IMR-90 (cell line): ENCODE measurements at regions not wholly inside any gene's neighbourhood (a gene's known extent, or its start where the extent isn't known, plus 50 kb on each side); places are given as distances from the start of the nearest gene placed in this dataset.

Experiments
- ATAC-seq: fragments of 200-7000 bp; cut with Tn5 transposase; 2 replicates; pipeline ENCODE4 v1.9.1; 2020; ENCODE audit warnings: low read depth, mild to moderate bottlenecking, moderate library complexity
- BruUV-seq: library from RNA; stranded (reverse); fragments of 400-500 nt; replicated peaks from 2 replicates; lab custom pipeline; 2021; lab: Mats Ljungman, UMichigan
- CTCF ChIA-PET: fragments of 300-600 bp; formaldehyde crosslinking; extraction: SDS; loops from one replicate; lab custom pipeline; 2021; ENCODE audit warnings: antibody characterized with exemption; lab: Yijun Ruan, JAX
- POLR2A ChIA-PET: fragments of 300-600 bp; sonication (Branson Sonifier 250); formaldehyde crosslinking; loops from one replicate; lab custom pipeline; 2022; ENCODE audit warnings: antibody characterized with exemption; ENCODE audit not compliant: unreplicated experiment; lab: Charles Lee
- DNase-seq: peaks from one replicate; pipeline ENCODE4 v3.0.0; 2013
- H2AFZ ChIP-seq: replicated peaks from 2 replicates; pipeline ENCODE3; 2013; ENCODE audit warnings: low read length, mild to moderate bottlenecking; ENCODE audit not compliant: poor library complexity
- H2AK5ac ChIP-seq: 2 replicates; pipeline ENCODE4 v1.6.1; 2013; ENCODE audit warnings: low read depth, low read length, inconsistent platforms
- H2AK9ac ChIP-seq: replicated peaks from 2 replicates; pipeline ENCODE3; 2013; ENCODE audit warnings: mild to moderate bottlenecking, low read depth, low read length, moderate library complexity; ENCODE audit not compliant: poor library complexity
- H2BK120ac ChIP-seq: 2 replicates; pipeline ENCODE4 v1.6.1; 2013; ENCODE audit warnings: low read depth, low read length, inconsistent platforms
- H2BK15ac ChIP-seq: 3 replicates; pipeline ENCODE4 v1.6.1; 2013; ENCODE audit warnings: low read depth, low read length, inconsistent platforms
- H2BK20ac ChIP-seq: 2 replicates; pipeline ENCODE4 v1.6.1; 2013; ENCODE audit warnings: low read depth, mild to moderate bottlenecking, inconsistent platforms, low read length, moderate library complexity
- H2BK5ac ChIP-seq: 2 replicates; pipeline ENCODE4 v1.6.1; 2013; ENCODE audit warnings: mild to moderate bottlenecking, low read depth, low read length, inconsistent platforms; ENCODE audit not compliant: poor library complexity, severe bottlenecking
- H3K14ac ChIP-seq: replicated peaks from 2 replicates; pipeline ENCODE4 v1.6.1; 2013; ENCODE audit warnings: low read depth, low read length, inconsistent platforms
- H3K18ac ChIP-seq: 2 replicates; pipeline ENCODE4 v1.6.1; 2013; ENCODE audit warnings: low read depth, low read length, control low read depth
- H3K23ac ChIP-seq: 2 replicates; pipeline ENCODE4 v1.6.1; 2013; ENCODE audit warnings: low read depth, low read length, inconsistent platforms
- H3K27ac ChIP-seq: 2 replicates; pipeline ENCODE4 v1.5.1; 2013; ENCODE audit warnings: mild to moderate bottlenecking, control low read depth, low read length; ENCODE audit not compliant: insufficient read depth
- H3K27me3 ChIP-seq: 2 replicates; pipeline ENCODE4 v1.6.1; 2013; ENCODE audit warnings: low read length; ENCODE audit not compliant: control insufficient read depth, insufficient read depth
- H3K36me3 ChIP-seq: 2 replicates; pipeline ENCODE4 v1.6.1; 2013; ENCODE audit warnings: low read length, mixed read lengths; ENCODE audit not compliant: control insufficient read depth, insufficient read depth
- H3K4ac ChIP-seq: 2 replicates; pipeline ENCODE4 v1.6.1; 2013; ENCODE audit warnings: low read depth, low read length, inconsistent platforms
- H3K4me1 ChIP-seq: 2 replicates; pipeline ENCODE4 v1.6.1; 2013; ENCODE audit warnings: low read length, mixed read lengths; ENCODE audit not compliant: control insufficient read depth, insufficient read depth
- H3K4me2 ChIP-seq: 2 replicates; pipeline ENCODE4 v1.6.1; 2013; ENCODE audit warnings: low read depth, mild to moderate bottlenecking, control low read depth, low read length, moderate library complexity
- H3K4me3 ChIP-seq: 2 replicates; pipeline ENCODE4 v1.5.1; 2013; ENCODE audit warnings: low read depth, mild to moderate bottlenecking, control low read depth, low read length, moderate library complexity; ENCODE audit not compliant: insufficient read depth
- H3K56ac ChIP-seq: 2 replicates; pipeline ENCODE4 v1.6.1; 2013; ENCODE audit warnings: low read length, inconsistent platforms; ENCODE audit not compliant: insufficient read depth; ENCODE audit errors: extremely low read depth
- H3K79me1 ChIP-seq, 2 experiments: 2 replicates each; pipeline ENCODE4 v1.6.1; 2013; ENCODE audit warnings: low read length in 2 of 2, inconsistent platforms in 1 of 2, low read depth in 1 of 2
- H3K9ac ChIP-seq: 2 replicates; pipeline ENCODE4 v1.6.1; 2013; ENCODE audit warnings: low read depth, low read length, control low read depth
- H3K9me1 ChIP-seq: 2 replicates; pipeline ENCODE4 v1.6.1; 2013; ENCODE audit warnings: low read length, inconsistent platforms; ENCODE audit not compliant: insufficient read depth
- H3K9me3 ChIP-seq: 2 replicates; pipeline ENCODE4 v1.6.1; 2013; ENCODE audit warnings: low read length; ENCODE audit not compliant: control insufficient read depth, insufficient read depth
- H4K20me1 ChIP-seq: 2 replicates; pipeline ENCODE4 v1.6.1; 2013; ENCODE audit warnings: low read length, inconsistent platforms; ENCODE audit not compliant: insufficient read depth
- H4K5ac ChIP-seq: 2 replicates; pipeline ENCODE4 v1.6.1; 2013; ENCODE audit warnings: mild to moderate bottlenecking, low read depth, low read length, control low read depth
- H4K8ac ChIP-seq, 2 experiments: 2 replicates each; pipeline ENCODE4 v1.6.1; 2013; ENCODE audit warnings: low read depth in 2 of 2, low read length in 2 of 2, control low read depth in 1 of 2, inconsistent platforms in 1 of 2
- H4K91ac ChIP-seq: 2 replicates; pipeline ENCODE4 v1.6.1; 2013; ENCODE audit warnings: low read depth, low read length, inconsistent platforms; ENCODE audit not compliant: insufficient read depth
- BHLHE40 ChIP-seq: fragments of 150-350 bp; IDR thresholded peaks from 2 replicates; pipeline ENCODE4 v1.6.1; 2016; ENCODE audit warnings: mild to moderate bottlenecking, low read depth, low read length
- CHD1 ChIP-seq: IDR thresholded peaks from 2 replicates; pipeline ENCODE4 v1.6.1; 2012; ENCODE audit warnings: low read depth, low read length, improper control_type of control experiment
- FOS ChIP-seq: fragments of 150-350 bp; IDR thresholded peaks from 2 replicates; pipeline ENCODE4 v1.6.1; 2016; ENCODE audit warnings: low read depth, low read length
- MAFK ChIP-seq: IDR thresholded peaks from 2 replicates; pipeline ENCODE4 v1.6.1; 2012; ENCODE audit warnings: low read depth, low read length, improper control_type of control experiment
- MAZ ChIP-seq: IDR thresholded peaks from 2 replicates; pipeline ENCODE4 v1.6.1; 2012; ENCODE audit warnings: low read depth, mild to moderate bottlenecking, low read length, improper control_type of control experiment, moderate library complexity, borderline replicate concordance
- NFE2L2 ChIP-seq: fragments of 150-350 bp; IDR thresholded peaks from 2 replicates; pipeline ENCODE4 v1.6.1; 2016; ENCODE audit warnings: low read depth, mild to moderate bottlenecking, low read length
- RAD21 ChIP-seq: IDR thresholded peaks from 2 replicates; pipeline ENCODE4 v1.6.1; 2012; ENCODE audit warnings: low read length, improper control_type of control experiment
- RCOR1 ChIP-seq: IDR thresholded peaks from 2 replicates; pipeline ENCODE4 v1.6.1; 2012; ENCODE audit warnings: mild to moderate bottlenecking, low read length, improper control_type of control experiment; ENCODE audit not compliant: insufficient replicate concordance
- SMC3 ChIP-seq: fragments of 150-350 bp; IDR thresholded peaks from 2 replicates; pipeline ENCODE4 v1.6.1; 2016; ENCODE audit warnings: low read depth, mild to moderate bottlenecking, antibody characterized with exemption, low read length, moderate library complexity
- WGBS, 2 experiments: methylation state at CpG; one replicate each; pipeline versions ENCODE4 v1.1.5 to v1.1.7; 2013; ENCODE audit warnings: missing lambda C conversion rate in 2 of 2; ENCODE audit not compliant: insufficient read length in 1 of 2; ENCODE audit errors: extremely low coverage in 2 of 2; 5-methylcytosine and 5-hydroxymethylcytosine counted together
- dilution Hi-C: fragments of 300-500 bp; cut with HindIII; formaldehyde crosslinking; loops from one replicate; pipeline ENCODE4 v1.14.3; 2018; ENCODE audit warnings: low sequenced_read_pairs; ENCODE audit not compliant: unreplicated experiment
- in situ Hi-C: fragments of 300-500 bp; cut with MboI; formaldehyde crosslinking; loops from 3 replicates; pipeline ENCODE4 v1.14.3; 2019; ENCODE audit warnings: low sequenced_read_pairs, inconsistent platforms, mixed read lengths
- intact Hi-C: fragments of 100-400 bp; cut with micrococcal nuclease; formaldehyde crosslinking; loops from 2 replicates; pipeline ENCODE4 v1.10.0; 2022
- TF ChIP-seq, protein P1 (sequence below): fragments of 150-350 bp; IDR thresholded peaks from 2 replicates; pipeline ENCODE4 v1.6.1; 2017; ENCODE audit warnings: mild to moderate bottlenecking, antibody characterized with exemption, low read length, low read depth
- TF ChIP-seq, protein P2 (sequence below): conservative IDR thresholded peaks from 2 replicates; pipeline ENCODE4 v1.5.1; 2012; ENCODE audit warnings: mild to moderate bottlenecking, low read depth, low read length, improper control_type of control experiment
- TF ChIP-seq, protein P3 (sequence below): fragments of 150-350 bp; IDR thresholded peaks from 2 replicates; pipeline ENCODE4 v1.6.1; 2016; ENCODE audit warnings: low read depth, mild to moderate bottlenecking, low read length, moderate library complexity, borderline replicate concordance

DNA sequence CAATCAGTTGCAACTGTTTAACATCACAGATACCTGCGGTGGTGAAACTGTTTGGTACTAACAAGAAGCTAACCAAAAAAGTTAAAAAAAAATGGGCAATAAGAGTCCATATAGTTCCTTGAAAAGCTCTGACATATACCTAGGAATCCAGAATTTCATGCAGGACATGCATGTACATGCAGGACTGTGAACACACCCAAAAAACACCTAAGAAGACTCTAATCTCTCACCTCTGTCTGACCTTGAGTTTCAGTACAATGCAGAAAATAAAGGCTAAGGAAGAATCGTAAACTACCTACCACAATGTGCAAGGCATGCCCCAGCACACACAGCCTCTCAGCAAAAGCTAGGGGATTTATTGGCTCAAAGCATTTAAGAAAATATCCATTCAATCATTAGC lies 110.7 kb upstream of the GOLGA8J start:
- no peak overlapping the region for H3K27ac ChIP-seq
- H2BK5ac ChIP-seq, result no peak overlapping the region
- H3K4me2 ChIP-seq, result no peak overlapping the region
- no peak overlapping the region for H3K56ac ChIP-seq
- no peak overlapping the region for H3K9ac ChIP-seq
- BruUV-seq, result no TSS peak
- ChIA-PET CTCF (interaction anchor here (0.9 kb wide), 1 partner anchor 27 kb away, joined by 3 read pairs; no protein-coding TSS in a partner anchor), POLR2A (no interaction called here)
- TF ChIP-seq, protein P1, sequence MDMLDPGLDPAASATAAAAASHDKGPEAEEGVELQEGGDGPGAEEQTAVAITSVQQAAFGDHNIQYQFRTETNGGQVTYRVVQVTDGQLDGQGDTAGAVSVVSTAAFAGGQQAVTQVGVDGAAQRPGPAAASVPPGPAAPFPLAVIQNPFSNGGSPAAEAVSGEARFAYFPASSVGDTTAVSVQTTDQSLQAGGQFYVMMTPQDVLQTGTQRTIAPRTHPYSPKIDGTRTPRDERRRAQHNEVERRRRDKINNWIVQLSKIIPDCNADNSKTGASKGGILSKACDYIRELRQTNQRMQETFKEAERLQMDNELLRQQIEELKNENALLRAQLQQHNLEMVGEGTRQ, result no peak
- TF ChIP-seq MAFK (no peak), RCOR1 (no peak), NFE2L2 (no peak), FOS (no peak), RAD21 (no peak), BHLHE40 (no peak), MAZ (no peak), SMC3 (no peak), CHD1 (no peak)
- TF ChIP-seq, protein P2, sequence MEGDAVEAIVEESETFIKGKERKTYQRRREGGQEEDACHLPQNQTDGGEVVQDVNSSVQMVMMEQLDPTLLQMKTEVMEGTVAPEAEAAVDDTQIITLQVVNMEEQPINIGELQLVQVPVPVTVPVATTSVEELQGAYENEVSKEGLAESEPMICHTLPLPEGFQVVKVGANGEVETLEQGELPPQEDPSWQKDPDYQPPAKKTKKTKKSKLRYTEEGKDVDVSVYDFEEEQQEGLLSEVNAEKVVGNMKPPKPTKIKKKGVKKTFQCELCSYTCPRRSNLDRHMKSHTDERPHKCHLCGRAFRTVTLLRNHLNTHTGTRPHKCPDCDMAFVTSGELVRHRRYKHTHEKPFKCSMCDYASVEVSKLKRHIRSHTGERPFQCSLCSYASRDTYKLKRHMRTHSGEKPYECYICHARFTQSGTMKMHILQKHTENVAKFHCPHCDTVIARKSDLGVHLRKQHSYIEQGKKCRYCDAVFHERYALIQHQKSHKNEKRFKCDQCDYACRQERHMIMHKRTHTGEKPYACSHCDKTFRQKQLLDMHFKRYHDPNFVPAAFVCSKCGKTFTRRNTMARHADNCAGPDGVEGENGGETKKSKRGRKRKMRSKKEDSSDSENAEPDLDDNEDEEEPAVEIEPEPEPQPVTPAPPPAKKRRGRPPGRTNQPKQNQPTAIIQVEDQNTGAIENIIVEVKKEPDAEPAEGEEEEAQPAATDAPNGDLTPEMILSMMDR, result no peak
- TF ChIP-seq, protein P3, sequence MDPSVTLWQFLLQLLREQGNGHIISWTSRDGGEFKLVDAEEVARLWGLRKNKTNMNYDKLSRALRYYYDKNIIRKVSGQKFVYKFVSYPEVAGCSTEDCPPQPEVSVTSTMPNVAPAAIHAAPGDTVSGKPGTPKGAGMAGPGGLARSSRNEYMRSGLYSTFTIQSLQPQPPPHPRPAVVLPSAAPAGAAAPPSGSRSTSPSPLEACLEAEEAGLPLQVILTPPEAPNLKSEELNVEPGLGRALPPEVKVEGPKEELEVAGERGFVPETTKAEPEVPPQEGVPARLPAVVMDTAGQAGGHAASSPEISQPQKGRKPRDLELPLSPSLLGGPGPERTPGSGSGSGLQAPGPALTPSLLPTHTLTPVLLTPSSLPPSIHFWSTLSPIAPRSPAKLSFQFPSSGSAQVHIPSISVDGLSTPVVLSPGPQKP, result no peak
- no peaks in the 10 kb centered on the region for H3K36me3 ChIP-seq
- no peak overlapping the region for H2BK15ac ChIP-seq
- no peaks in the 10 kb centered on the region for H3K79me1 ChIP-seq
- intact Hi-C loops, result no loop called here
- no peak overlapping the region for H2AFZ ChIP-seq
- no peaks in the 10 kb centered on the region for H3K9me1 ChIP-seq
- dilution Hi-C loops, result no loop called here
- no peak overlapping the region for H3K4ac ChIP-seq
- no peak overlapping the region for H4K5ac ChIP-seq
- H3K9me3 ChIP-seq, result peaks cover 6% of the 10 kb centered on the region
- no peak for DNase-seq
- no peaks in the 10 kb centered on the region for H4K20me1 ChIP-seq
- H4K91ac ChIP-seq, result no peak overlapping the region
- no peak overlapping the region for H3K14ac ChIP-seq
- no peak overlapping the region for H2AK9ac ChIP-seq
- no peak overlapping the region for H3K23ac ChIP-seq
- no peak for ATAC-seq
- H2AK5ac ChIP-seq, result no peak overlapping the region
- no peaks in the 10 kb centered on the region for H3K4me1 ChIP-seq
- no peak overlapping the region for H3K18ac ChIP-seq
- H3K4me3 ChIP-seq, result no peak overlapping the region
- in situ Hi-C loops, result no loop called here
- peaks cover 44% of the 10 kb centered on the region for H3K27me3 ChIP-seq
- H2BK120ac ChIP-seq, result no peak overlapping the region
- H2BK20ac ChIP-seq, result no peak overlapping the region
- H4K8ac ChIP-seq, result no peak overlapping the region
- WGBS, 2 experiments, result no CpG with 5 or more reads among the region's 2 CpGs
